ENCODE measurements at regions not wholly inside any gene's neighbourhood (a gene's known extent, or its start where the extent isn't known, plus 50 kb on each side); places are given as distances from the start of the nearest gene placed in this dataset.

- TF ChIP-seq CTCF (conservative IDR thresholded peaks at IDR 0.05; ENCODE audit: low read length) (no peak), EZH2phosphoT487 (IDR thresholded peaks at IDR 0.05; ENCODE audit: borderline replicate concordance, low read depth, low read length) (no peak)
These were observed 187.4 kb downstream of the LPIN1 start for GRCh38 chr2:11933854-11934253.
